Activated T-helper 1 cell treated with Interleukin-2 at 50 U/mL for 16 hours (primary cell): ENCODE measurements at regions not wholly inside any gene's neighbourhood (a gene's known extent, or its start where the extent isn't known, plus 50 kb on each side); places are given as distances from the start of the nearest gene placed in this dataset.

Source experiments
- DNase-seq: peaks from one replicate; pipeline ENCODE4 v3.0.0-alpha.2; 2020; ENCODE audit warnings: low read depth

DNA sequence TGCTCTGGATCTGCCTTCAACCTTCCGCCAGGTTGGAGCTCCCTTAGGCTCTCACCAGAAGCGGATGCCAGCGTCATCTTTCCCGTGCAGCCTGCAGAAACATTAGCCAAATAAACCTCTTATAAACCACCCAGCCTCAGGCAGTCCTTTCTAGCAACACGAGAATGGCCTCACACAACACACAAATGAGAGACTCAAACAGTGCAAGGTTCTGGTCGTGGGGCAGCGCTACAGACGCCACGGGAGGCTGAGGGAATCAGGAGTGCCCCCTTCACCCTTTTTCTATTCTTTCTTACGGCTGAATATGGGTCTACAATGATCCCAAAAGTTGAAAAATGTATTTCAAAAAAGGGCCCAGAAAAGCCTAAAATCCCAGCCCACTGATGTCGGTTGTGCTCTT is 96.4 kb downstream of the FOXL3 start:
- DNase-seq = no peak

- DNase-seq = no peak
Observed at GRCh38 chr7:387132-388022, 97.4 kb downstream of the FOXL3 start.

DNA sequence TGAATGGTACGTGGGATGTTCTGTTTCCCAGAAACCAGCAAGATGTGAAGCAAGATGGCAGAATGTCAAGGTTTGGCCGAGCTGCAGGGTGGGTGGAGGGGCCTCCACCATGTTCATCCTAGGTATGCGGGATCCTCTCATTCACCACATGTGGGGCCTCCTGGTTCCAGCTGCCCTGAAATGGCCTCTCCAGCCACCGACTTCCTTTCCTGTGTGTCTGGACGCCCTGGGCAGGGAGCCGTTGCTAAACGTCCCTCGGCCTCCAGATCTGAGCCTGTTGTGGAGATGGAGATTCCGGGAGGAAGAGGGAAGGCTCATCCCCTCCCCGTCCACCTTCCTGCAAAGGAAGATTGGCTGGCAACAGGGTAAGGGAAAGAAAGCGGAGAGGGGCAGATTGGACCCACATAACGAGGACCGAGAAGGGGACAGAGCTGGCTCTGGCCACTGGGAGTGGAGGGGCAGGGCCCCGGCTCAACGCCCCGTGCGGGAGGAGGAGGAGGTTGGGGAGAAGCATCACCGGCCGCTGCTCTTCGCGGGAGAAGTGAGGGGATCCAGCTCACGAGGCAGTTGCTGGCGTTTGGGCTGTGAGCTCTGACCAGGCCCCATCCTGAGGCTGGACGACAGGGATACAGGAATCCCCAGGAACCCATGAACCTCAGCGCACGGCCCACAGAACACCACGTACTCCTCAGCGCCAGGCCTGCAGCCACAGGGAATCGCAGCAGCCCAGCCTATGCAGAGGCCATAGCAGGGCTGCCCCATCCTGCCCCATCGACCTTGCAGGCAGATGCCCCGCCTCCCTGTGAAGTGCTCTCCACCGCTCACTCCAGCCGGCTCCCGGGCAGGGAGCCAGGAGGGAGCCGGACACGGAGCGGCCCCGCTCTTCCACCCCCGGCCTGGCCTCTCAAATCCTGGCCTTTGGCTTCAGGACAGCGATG is 98.3 kb downstream of the FOXL3 start:
- no peak for DNase-seq

GRCh38 chr7:388961-389701 is 99.2 kb downstream of the FOXL3 start:
- no peak for DNase-seq

GRCh38 chr7:389911-390601 is 100.1 kb downstream of the FOXL3 start:
- no peak for DNase-seq

- DNase-seq = no peak
Observed at GRCh38 chr7:390761-391410, 100.9 kb downstream of the FOXL3 start.

DNA sequence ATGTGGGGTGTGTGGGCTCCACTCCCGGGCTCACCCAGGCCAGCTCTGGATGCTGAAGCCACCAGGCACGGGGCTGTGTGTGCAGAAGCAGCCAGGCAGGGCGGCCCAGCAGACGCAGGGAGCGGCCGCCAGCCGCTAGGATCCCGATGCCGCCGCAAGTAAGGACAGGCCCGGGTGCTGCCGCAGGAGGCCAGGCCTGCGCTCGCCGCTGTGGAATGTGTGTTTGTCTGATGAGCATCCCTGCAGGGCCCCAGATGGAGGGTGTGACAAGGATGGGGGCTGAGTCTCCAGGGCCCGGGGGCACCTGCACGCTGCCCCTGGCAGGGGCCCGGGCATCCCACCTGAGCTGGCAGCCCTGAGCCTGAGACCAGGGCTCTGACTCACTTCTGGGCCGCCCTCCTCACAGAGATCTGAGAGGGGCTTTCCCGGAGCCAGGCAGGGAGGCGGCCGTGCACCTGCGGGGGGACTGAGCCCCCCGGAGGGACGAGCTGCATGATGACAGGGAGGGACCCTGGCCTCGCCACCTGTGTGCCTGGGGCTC is 101.5 kb downstream of the FOXL3 start:
- no peak for DNase-seq

- DNase-seq = no peak
Observed at GRCh38 chr7:391961-392524, 102.1 kb downstream of the FOXL3 start.

DNA sequence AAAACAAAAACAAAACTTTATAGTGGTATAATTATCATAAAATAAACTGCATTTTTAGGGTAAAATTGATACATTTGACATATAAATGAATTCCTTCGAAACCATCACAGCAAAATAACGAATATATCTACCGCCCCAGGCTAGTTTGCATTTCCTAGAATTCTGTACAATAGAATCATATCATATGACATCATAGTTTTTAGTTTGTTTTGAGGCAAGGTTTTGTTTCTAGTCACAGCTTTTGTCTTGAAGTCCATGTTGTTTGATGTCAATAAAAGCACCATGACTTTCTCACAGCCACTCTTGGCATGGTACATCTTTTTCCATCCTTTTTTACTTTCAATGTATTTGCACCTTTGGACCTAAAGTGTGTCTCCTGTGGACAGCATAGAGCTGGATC is 102.9 kb downstream of the FOXL3 start:
- DNase-seq = no peak

- no peak for DNase-seq
Observed at GRCh38 chr7:395643-396042, 105.7 kb downstream of the FOXL3 start.

DNA sequence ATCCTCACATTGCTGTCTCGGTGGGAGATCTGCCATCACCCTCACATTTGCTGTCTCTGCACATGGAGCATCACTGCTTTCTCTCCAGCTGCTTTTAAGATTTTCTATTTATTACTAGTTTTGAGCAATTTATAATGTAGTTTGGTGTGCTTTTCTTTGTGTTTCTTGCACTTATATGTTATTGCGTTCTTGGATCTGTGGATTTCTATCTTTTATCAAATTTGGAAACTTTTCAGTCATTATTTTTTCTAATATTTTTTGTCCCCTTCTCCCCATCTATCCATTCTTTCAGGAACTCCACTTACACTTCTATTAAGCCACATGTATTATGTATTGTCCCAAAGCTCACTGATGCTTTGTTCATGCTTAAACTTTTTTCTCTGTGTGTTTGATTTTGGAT is 108.9 kb downstream of the FOXL3 start:
- no peak for DNase-seq

- DNase-seq = no peak
Observed at GRCh38 chr7:400901-401485, 111.0 kb downstream of the FOXL3 start.

DNA sequence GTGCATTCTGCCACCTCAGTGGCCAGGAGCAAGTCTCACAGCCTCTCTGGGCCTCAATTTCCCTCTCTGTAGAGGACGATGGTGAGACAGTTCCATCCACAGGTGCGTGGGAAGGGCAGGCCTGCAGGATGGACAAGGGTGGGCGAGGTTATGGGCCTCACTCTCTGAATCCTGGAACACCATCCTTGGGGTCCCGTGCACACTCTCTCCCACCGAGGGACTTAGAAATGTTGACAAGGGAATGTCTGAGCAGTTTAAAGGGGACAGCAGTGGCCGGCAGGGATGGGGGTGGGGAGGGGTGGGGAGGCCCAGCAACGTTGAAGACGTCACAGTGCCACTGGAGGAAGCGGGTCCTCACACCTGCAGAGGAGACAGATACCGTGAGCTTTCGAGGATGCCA is 111.5 kb downstream of the FOXL3 start:
- DNase-seq = no peak

DNA sequence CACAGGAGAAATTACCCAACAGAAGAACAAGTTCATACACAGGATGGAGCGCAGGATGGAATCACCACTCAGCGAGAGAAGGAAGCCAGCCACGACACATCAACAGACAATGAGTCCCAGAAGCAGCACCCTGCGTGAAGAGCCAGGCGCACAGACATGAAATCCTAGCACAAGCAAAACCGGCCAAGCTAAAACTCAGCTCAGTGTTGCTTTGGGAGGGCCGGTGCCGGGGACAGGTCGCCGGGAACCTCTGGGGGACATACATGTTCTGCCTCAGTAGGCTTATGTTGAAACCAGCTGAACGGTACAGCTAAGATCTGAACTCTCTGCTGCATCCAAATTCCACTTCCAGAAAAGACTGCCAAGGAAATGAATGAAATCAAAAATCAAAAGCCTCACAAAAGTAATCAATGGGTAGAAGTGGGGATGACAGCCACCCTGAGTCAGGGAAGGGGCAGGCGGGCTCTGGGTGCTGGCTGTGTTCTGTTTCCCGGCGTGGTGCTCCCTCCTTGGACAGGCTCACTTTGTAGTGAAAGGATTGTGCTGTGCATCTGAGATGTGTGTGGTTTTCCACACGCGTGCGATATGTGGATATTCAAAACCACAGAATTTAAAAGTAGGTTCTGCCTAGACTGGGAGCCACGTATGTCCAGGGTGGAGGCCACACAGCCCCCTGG is 114.7 kb downstream of the PDGFA start:
- DNase-seq = no peak

DNA sequence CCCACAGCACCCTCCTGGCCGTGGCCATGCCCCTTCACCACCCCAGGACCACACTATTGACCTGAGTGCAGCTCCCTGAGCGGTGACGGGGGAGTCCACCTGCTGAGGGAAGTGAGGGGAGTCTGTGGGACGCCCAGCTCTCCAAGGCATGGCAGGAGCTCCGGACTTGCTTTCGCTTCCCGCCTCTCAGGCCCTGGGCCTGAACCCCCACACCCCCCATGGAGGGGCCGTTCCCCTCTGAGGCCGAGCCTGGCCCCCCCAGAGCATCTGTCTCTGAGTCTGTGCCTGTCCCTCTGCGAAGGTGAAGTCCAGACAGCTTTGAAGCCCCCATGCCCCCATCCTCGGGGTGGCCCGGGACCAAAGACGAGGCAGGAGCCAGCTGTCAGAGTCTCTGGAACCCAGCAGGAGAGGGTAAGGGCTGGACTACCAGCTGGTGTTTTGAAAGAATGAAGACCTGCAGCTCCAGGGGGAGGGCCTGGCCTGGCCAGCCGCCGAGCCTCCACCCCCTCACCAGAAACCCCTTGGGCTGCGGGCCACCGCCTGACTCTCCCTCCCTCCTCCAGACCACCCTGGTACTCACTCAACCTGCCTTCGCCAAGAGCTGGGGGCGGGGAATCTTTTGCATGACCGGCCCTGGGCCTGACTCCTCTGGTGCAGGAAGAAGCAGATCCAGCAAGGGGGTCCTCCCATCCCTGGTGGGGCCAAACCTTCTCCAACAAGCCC is 114.0 kb downstream of the PDGFA start:
- DNase-seq = no peak

DNA sequence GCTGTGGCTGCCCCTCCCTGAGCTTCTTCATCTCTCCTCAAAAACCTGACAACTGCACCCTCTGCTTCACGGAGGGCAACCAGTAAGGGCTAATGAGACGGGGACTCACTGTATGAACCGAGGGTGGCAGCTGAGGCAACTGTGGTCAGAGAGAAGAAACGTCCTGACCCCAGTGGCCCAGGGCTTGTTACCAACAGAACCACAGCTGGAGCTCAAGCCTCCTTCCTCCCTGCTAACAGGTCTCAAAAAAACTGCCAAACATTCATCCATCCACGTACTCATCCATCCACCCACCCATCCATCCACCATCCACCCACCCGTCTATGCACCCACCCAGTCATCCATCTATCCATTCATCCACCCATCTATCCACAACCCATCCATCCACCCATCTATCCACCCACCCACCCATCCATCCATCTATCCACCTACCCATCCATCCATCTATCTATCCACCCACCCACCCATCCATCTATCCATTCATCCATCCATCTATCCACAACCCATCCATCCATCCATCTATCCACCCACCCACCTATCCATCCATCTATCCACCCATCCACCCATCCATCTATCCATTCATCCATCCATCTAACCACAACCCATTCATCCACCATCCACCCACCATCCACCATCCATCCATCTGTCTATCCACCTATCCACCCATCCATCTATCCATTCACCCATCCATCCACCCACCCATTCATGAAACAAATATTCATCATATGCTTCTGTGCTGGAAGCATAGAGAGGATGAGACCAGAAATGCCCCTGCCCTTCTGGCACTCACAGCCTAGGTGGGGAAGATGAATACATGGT is 111.7 kb downstream of the PDGFA start:
- no peak for DNase-seq

DNA sequence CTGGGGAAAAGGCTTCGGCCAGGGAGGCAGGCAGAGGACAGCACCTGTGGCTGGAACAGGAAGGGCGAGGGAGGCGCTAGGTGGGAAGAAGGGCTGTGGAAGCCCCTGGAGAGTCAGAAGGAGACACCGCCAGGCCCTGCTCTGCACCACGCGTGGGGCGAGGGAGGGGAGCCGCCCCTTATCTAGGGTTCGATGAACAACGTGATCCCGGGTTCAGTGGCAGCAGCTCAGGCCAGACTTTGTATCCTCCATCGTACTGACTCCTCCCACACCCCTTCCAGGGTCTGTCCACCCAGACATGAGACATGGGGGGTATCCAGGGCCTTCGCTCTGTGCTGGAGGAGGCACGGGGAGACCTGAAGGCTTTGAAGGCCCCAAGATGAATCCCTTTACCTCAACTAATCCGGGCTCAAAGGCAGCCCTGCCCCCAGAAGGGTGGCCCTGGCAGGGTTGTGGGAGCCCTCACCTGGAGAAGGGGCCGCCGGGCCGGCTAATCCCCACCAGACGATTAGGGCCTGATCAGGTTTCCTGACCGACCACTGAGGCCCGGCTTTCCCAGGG is 110.8 kb downstream of the PDGFA start:
- no peak for DNase-seq
